Caco-2 (cell line): ENCODE measurements at regions not wholly inside any gene's neighbourhood (a gene's known extent, or its start where the extent isn't known, plus 50 kb on each side); places are given as distances from the start of the nearest gene placed in this dataset.

ENCODE experiments used
- BruUV-seq: library from RNA; stranded (reverse); fragments of 400-500 nt; replicated peaks from 2 replicates; lab custom pipeline; 2021; lab: Mats Ljungman, UMichigan
- CTCF ChIA-PET: fragments of 300-600 bp; sonication (Branson Sonifier 250); formaldehyde crosslinking; loops from one replicate; lab custom pipeline; 2022; ENCODE audit warnings: antibody characterized with exemption; lab: Charles Lee
- POLR2A ChIA-PET: fragments of 300-600 bp; sonication (Branson Sonifier 250); formaldehyde crosslinking; loops from one replicate; lab custom pipeline; 2022; ENCODE audit warnings: antibody characterized with exemption; lab: Charles Lee
- DNase-seq, 2 experiments: peaks; one replicate each; pipeline versions ENCODE4 v3.0.0 to v3.0.0-alpha.2; 2020 to 2022
- H3K27me3 ChIP-seq: replicated peaks from 2 replicates; pipeline ENCODE4 v1.6.0; 2011; ENCODE audit warnings: low read length; ENCODE audit not compliant: control insufficient read depth, insufficient read depth
- H3K36me3 ChIP-seq: 2 replicates; pipeline ENCODE4 v1.5.1; 2011; ENCODE audit warnings: low read length; ENCODE audit not compliant: control insufficient read depth, insufficient read depth
- H3K4me1 ChIP-seq: fragments of 250-450 bp; sonication (Bioruptor Pico); 2 replicates; pipeline ENCODE4 v1.5.1; 2020; ENCODE audit warnings: mild to moderate bottlenecking
- H3K4me3 ChIP-seq: 2 replicates; pipeline ENCODE4 v1.5.1; 2011; ENCODE audit warnings: low read depth, mild to moderate bottlenecking, control low read depth, low read length
- H3K9me3 ChIP-seq: fragments of 250-450 bp; sonication (Bioruptor Pico); 2 replicates; pipeline ENCODE4 v1.5.1; 2020; ENCODE audit warnings: mild to moderate bottlenecking, moderate library complexity
- H3K27ac Mint-ChIP-seq: one replicate; pipeline ENCODE4 v1.8.0; 2022; ENCODE audit warnings: mixed read lengths; ENCODE audit not compliant: unreplicated experiment
- H3K27me3 Mint-ChIP-seq: one replicate; pipeline ENCODE4 v1.8.0; 2022; ENCODE audit warnings: mixed read lengths; ENCODE audit not compliant: insufficient read depth, unreplicated experiment
- H3K36me3 Mint-ChIP-seq: one replicate; pipeline ENCODE4 v1.8.0; 2022; ENCODE audit warnings: mild to moderate bottlenecking, mixed read lengths; ENCODE audit not compliant: insufficient read depth, unreplicated experiment
- H3K4me1 Mint-ChIP-seq: one replicate; pipeline ENCODE4 v1.8.0; 2022; ENCODE audit warnings: low read depth, mixed read lengths; ENCODE audit not compliant: unreplicated experiment
- H3K4me3 Mint-ChIP-seq: one replicate; pipeline ENCODE4 v1.8.0; 2022; ENCODE audit warnings: mild to moderate bottlenecking, moderate library complexity, mixed read lengths; ENCODE audit not compliant: unreplicated experiment
- H3K9me3 Mint-ChIP-seq: one replicate; pipeline ENCODE4 v1.8.0; 2022; ENCODE audit warnings: mixed read lengths; ENCODE audit not compliant: unreplicated experiment
- intact Hi-C: fragments of 100-400 bp; cut with micrococcal nuclease; formaldehyde crosslinking; loops from one replicate; pipeline ENCODE4 v1.10.0; 2022; ENCODE audit not compliant: unreplicated experiment
- TF ChIP-seq, protein P1 (sequence below), 2 experiments: fragments of 200-600 bp in 1 of 2; IDR thresholded peaks; 1 replicate in 1 of 2; 2 replicates in 1 of 2; pipeline versions ENCODE4 v1.5.1 to v1.8.0; 2011 to 2022; ENCODE audit warnings: antibody characterized with exemption in 1 of 2, control low read depth in 1 of 2, inconsistent platforms in 1 of 2, low read depth in 1 of 2, low read length in 1 of 2, mild to moderate bottlenecking in 1 of 2, moderate library complexity in 1 of 2; ENCODE audit not compliant: insufficient read depth in 1 of 2, severe bottlenecking in 1 of 2, unreplicated experiment in 1 of 2

- Mint-ChIP-seq H3K9me3 (no peaks in the 10 kb centered on the region), H3K4me3 (no peak overlapping the region), H3K27ac (no peak overlapping the region), H3K4me1 (peaks cover 6% of the 10 kb centered on the region), H3K27me3 (no peaks in the 10 kb centered on the region), H3K36me3 (no peaks in the 10 kb centered on the region)
- CTCF ChIA-PET: no interaction called here
- TF ChIP-seq, protein P1, sequence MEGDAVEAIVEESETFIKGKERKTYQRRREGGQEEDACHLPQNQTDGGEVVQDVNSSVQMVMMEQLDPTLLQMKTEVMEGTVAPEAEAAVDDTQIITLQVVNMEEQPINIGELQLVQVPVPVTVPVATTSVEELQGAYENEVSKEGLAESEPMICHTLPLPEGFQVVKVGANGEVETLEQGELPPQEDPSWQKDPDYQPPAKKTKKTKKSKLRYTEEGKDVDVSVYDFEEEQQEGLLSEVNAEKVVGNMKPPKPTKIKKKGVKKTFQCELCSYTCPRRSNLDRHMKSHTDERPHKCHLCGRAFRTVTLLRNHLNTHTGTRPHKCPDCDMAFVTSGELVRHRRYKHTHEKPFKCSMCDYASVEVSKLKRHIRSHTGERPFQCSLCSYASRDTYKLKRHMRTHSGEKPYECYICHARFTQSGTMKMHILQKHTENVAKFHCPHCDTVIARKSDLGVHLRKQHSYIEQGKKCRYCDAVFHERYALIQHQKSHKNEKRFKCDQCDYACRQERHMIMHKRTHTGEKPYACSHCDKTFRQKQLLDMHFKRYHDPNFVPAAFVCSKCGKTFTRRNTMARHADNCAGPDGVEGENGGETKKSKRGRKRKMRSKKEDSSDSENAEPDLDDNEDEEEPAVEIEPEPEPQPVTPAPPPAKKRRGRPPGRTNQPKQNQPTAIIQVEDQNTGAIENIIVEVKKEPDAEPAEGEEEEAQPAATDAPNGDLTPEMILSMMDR (IDR thresholded peaks at IDR 0.05; ENCODE audit: insufficient read depth in 1 of 2, low read depth in 1 of 2, low read length in 1 of 2, severe bottlenecking in 1 of 2, unreplicated experiment in 1 of 2): no peak
- intact Hi-C loops: no loop called here
- BruUV-seq: no TSS peak
- H3K4me1 ChIP-seq: no peaks in the 10 kb centered on the region; the same call in 1 of the 2 replicates
- no peak for DNase-seq
- H3K9me3 ChIP-seq: no peaks in the 10 kb centered on the region
- no peaks in the 10 kb centered on the region for H3K27me3 ChIP-seq
- H3K36me3 ChIP-seq: no peaks in the 10 kb centered on the region
- POLR2A ChIA-PET: no interaction called here
- H3K4me3 ChIP-seq: no peak overlapping the region
Observed at GRCh38 chr5:68140763-68141162, 74.8 kb upstream of the PIK3R1 start.

GRCh38 chr5:68139611-68140441 lies 75.7 kb upstream of the PIK3R1 start:
- CTCF ChIA-PET: no interaction called here
- H3K9me3 Mint-ChIP-seq: no peaks in the 10 kb centered on the region
- no peak for DNase-seq
- H3K4me1 Mint-ChIP-seq: peaks cover 6% of the 10 kb centered on the region
- H3K27me3 ChIP-seq: no peaks in the 10 kb centered on the region
- H3K36me3 ChIP-seq: no peaks in the 10 kb centered on the region
- H3K36me3 Mint-ChIP-seq: no peaks in the 10 kb centered on the region
- BruUV-seq: no TSS peak
- POLR2A ChIA-PET: no interaction called here
- intact Hi-C loops: no loop called here
- TF ChIP-seq, protein P1 (IDR thresholded peaks at IDR 0.05; ENCODE audit: insufficient read depth in 1 of 2, low read depth in 1 of 2, low read length in 1 of 2, severe bottlenecking in 1 of 2, unreplicated experiment in 1 of 2): no peak
- no peaks in the 10 kb centered on the region for H3K27me3 Mint-ChIP-seq
- H3K4me3 Mint-ChIP-seq: no peak overlapping the region
- H3K9me3 ChIP-seq: no peaks in the 10 kb centered on the region
- no peaks in the 10 kb centered on the region; the same call in 1 of the 2 replicates for H3K4me1 ChIP-seq
- no peak overlapping the region for H3K27ac Mint-ChIP-seq
- H3K4me3 ChIP-seq: no peak overlapping the region

DNA sequence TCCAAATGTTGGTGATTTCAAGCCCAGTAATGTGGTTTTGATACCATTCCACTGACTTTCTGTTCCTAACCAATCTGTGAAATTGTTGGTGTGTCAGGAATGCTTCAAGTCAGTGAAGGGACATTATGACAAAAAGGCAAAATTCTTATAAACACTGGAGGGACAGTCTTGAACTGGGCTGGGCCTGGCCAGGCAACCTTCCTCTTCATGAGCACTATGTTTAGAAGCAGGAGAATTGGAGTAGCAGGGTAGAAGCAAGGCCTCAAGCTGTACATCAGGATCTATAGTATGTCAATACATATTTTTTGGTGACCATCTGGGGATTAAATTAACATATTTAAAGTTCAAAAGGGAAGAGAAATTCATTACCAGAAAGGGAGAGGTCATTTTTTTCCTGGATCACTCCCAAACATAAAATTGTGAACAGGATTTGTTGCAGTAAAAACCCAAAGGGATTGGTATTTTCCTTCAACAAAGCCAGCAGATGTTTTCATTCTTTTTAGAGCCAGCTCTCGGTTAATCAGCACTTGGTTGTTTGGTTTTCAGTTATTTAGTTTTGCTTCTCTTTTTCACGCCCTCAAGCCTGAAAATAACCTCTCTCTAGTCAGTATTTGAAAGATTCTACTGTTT lies 77.9 kb upstream of the PIK3R1 start:
- Mint-ChIP-seq H3K4me3 (no peak overlapping the region), H3K27ac (no peak overlapping the region), H3K4me1 (peaks cover 6% of the 10 kb centered on the region), H3K27me3 (no peaks in the 10 kb centered on the region), H3K36me3 (no peaks in the 10 kb centered on the region), H3K9me3 (no peaks in the 10 kb centered on the region)
- no peaks in the 10 kb centered on the region for H3K9me3 ChIP-seq
- POLR2A ChIA-PET: no interaction called here
- no peak overlapping the region for H3K4me3 ChIP-seq
- DNase-seq: no peak
- no peaks in the 10 kb centered on the region for H3K36me3 ChIP-seq
- no TSS peak for BruUV-seq
- CTCF ChIA-PET: no interaction called here
- no peaks in the 10 kb centered on the region; the same call in 1 of the 2 replicates for H3K4me1 ChIP-seq
- TF ChIP-seq, protein P1 (IDR thresholded peaks at IDR 0.05; ENCODE audit: insufficient read depth in 1 of 2, low read depth in 1 of 2, low read length in 1 of 2, severe bottlenecking in 1 of 2, unreplicated experiment in 1 of 2): no peak
- intact Hi-C loops: no loop called here
- H3K27me3 ChIP-seq: no peaks in the 10 kb centered on the region
